NCI-H510A (cell line): ENCODE measurements at regions not wholly inside any gene's neighbourhood (a gene's known extent, or its start where the extent isn't known, plus 50 kb on each side); places are given as distances from the start of the nearest gene placed in this dataset.
"Not testable (repeated sequence)": the region's sequence is repeated elsewhere in the genome, so short reads cannot be mapped to it uniquely, and the experiment has no call there.

Experiments used
- DNase-seq: peaks from one replicate; lab custom pipeline; 2025; lab: John Stamatoyannopoulos, UW

DNA sequence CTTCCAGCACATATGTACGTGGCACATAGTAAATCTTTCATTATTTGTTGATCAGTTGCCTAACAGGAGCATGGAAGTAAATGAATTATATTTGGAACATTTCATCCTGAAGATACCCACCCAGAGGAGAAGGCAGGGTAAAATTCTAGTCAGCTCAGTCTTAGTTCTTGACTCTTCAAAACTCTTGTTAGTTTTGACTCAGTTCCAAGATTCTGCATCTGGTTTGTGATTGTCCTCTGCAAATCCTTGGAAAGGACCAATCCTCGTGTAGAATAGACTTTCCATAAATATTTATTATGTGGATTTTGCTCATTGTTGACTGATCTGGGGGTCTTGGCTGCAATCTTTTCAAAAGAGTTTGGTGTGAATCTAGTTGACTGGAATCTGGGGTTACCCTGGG lies 257.5 kb upstream of the FAT1 start:
- DNase-seq = no peak

DNA sequence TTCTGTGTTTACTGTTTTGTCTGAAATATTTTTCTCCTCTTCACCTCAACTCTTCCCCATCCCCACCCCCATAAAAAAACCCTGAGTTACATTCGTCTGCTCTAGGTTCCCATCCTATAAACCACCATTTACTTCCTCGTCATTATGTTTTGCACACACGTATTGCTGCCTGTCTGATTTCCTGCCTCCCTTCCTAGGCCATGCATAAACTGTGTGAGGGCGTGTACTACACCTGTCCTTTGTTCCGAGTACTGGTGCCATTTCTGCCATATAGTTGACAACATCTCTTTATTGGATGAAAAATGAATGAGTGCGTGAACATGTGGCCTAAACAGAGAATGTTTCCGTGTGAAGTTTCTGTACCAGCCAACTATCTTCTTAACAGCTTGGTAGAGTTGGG lies 258.5 kb upstream of the FAT1 start:
- DNase-seq = no peak

DNA sequence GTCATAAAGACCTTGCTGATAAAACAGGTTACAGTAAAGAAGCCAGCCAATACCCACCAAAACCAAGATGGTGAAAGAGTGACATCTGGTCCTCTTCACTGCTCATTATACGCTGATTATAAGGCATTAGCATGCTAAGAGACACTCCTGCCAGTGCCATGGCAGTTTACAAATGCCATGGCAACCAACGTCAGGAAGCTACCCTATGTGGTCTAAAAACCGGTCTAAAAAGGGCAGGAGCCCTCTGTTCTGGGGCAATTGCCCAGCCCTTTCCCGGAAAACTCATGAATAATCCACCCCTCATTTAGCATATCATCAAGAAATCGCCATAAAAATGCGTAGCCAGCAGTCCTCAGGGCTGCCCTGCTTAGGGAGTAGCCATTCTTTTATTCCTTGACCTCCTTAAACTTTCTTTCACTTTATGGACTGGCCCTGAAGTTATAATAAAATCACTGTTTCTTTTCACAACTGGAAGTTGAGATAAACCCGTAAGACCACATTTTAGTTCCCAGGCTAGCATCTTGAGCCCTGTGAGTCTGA lies 260.5 kb upstream of the FAT1 start:
- no peak for DNase-seq

DNA sequence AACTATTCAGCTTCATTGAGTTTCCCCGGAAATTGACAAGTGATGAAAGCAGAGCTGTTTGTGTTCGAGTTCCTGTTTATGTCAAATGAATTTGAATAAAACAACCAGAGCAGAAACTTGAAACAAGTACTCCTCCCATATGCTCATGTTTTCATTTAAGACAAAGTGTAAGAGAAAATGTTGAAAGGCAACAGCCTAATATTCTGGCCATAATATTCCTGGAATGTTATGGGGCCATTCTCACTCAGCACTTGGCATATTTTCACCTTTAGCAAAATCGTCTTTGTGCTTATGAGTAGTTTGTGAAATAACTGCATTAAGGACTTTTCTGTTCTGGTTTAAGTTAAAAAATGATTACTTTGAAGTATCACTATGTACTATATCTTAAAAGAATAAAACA lies 276.0 kb upstream of the FAT1 start:
- DNase-seq = no peak

DNA sequence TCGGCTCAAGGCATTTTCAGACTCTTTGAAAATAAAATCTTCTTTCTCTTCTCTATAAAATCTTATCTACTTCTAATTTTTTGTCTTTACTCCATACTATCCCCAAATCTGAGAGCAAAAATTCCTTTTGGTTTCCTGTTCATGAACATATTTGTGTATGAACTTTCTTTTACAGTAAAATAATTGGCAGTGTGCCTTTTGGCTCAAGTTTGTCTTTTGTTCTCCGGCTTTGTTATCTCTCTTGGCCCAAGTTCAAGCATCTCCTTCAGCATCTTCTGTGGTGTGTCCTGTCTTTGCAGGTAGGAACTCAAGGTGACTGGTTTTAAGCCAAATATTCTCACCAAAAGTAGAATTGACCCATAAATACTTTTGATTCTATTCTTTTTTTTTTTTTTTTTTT lies 276.6 kb upstream of the FAT1 start:
- no peak for DNase-seq

DNA sequence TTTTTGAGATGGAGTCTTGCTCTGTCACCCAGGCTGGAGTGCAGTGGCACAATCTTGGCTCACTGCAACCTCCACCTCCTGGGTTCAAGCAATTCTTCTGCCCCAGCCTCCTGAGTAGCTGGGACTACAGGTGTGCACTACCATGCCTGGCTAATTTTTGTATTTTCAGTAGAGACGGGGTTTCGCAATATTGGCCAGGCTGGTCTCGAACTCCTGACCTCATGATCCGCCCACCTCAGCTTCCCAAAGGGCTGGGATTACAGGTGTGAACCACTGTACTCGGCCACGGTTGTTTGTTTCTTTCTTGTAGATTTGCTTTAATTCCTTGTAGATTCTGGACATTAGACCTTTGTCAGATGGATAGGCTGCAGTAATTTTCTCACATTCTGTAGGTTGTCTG lies 278.5 kb upstream of the FAT1 start:
- not testable (repeated sequence) for DNase-seq

DNA sequence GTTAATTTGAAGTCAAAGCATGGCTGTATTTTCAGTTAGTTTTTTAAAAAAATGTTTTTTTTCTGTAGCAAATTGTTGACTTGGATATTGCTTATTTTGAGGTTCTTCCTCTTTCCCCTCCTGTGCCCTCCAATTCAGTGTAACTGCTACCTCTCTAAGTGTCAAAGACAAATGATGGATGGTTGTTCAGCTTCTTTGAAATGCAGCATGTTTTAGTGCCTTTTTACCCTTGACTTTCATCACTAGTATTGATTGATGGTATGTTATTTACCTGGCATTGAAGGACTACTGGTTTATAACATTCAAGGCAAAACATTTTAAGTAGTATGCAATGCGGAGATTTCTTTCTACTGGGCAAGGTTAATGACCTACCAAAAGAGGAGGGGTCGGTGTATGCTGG lies 281.0 kb upstream of the FAT1 start:
- DNase-seq = no peak

DNA sequence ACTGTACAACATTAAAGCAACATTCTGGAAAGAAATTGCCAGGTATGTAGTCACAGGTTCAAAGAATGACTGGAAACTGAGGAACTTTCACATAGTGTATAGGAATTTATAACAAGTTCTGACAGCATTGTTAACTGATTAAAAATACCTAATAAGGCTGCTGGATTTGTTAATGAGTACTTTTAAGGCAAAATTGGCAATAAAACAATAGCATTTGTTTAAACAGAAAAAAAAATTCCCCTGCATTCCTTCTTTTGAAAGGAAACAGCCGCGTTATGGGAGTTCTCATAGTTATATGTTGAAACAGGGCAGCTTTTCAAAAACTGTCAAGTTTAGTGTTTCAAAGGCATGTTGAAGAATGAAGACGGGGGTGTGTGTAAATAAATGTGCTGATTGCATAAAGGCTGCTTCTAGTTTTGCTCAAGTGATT lies 282.5 kb upstream of the FAT1 start:
- DNase-seq = no peak

DNA sequence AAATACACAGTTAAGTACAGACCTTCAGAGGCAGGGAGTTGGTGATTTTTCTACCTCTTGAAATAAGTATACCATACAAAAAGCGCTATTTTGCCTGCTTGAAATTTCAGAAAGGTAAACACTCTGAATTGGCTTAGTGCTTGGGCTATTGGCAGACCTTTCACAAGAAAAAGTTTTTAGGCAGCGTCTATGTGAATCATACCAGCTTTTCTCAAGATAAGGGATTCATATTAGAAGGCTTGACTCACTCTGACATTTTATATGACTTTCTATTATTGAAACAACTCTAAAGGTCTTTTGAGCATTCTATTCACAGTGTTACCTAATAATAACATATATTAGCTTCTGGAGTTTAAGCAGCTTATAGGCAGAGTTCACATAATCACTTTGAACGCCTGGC lies 286.4 kb upstream of the FAT1 start:
- DNase-seq = no peak

DNA sequence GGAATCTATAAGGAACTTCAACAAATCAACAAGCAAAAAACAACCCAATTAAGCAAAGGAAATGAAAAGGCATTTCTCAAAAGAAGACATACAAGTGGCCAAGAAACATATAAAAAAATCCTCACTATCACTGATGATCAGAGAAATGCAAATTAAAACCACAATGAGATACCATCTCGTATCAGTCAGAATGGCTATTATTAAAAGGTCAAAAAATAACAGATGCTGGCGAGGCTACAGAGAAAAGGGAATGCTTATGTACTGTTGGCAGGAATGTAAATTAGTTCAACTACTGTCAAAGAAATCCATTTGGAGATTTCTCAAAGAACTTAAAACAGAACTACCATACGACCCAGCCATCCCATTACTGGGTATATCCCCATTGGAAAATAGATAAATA lies 292.4 kb upstream of the FAT1 start:
- DNase-seq = no peak

DNA sequence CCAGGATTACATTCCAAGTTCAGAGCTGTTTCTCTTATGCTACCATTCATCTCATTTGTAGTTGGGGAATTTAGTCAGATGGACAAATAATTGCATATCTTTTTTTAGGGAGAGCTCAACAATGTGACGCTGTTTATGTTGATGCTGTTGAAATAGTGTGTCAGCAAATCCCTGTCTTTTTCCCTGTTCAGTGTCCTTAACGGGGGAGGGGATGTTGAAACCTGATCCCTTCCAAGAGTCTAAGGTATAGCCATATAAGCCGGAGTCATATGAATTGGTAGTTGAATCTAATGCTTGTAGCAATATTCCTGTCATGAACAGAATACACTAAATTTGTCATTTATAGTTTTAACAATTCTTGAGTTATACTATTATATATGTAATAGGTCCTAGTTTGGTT lies 293.5 kb upstream of the FAT1 start:
- DNase-seq = peak; percentile 7

DNA sequence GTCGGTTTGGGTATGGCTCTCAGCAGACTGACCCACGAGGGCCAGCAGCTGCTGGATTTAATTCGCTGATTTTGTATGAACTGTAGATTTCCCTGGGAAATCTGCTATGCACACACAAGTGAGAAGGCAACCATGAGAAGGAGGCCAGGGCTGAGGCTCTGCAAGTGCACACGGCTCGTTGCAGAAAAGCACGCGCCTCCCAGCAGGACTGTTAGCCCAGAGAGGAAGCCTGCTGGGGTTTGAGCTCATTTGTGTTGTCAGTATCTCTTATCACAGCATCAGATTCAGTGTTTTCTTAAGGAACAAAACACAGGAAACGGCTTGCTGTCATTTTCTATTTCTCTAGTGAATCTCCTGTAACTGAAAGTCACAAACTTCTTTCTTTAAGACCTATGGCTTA lies 296.2 kb upstream of the FAT1 start:
- no peak for DNase-seq

DNA sequence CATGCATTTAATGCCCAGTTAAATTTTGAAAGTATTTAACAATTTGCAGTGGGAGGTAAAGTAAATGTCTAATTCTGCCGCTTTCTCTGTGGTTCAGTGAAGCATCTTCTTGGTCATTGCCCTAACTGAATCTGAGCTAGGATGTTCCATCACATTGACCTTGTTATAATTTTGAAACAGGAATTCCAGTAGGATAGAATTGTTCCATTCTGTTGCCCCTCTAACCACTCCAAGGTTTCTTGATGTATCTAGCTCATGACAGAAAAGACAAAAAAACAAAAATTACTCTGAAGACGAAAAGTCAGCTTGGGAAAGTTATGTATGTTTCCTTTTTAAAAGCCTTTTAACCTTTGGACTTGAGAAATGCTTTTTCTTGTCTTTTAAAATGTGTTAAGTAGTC lies 297.0 kb upstream of the FAT1 start:
- no peak for DNase-seq

DNA sequence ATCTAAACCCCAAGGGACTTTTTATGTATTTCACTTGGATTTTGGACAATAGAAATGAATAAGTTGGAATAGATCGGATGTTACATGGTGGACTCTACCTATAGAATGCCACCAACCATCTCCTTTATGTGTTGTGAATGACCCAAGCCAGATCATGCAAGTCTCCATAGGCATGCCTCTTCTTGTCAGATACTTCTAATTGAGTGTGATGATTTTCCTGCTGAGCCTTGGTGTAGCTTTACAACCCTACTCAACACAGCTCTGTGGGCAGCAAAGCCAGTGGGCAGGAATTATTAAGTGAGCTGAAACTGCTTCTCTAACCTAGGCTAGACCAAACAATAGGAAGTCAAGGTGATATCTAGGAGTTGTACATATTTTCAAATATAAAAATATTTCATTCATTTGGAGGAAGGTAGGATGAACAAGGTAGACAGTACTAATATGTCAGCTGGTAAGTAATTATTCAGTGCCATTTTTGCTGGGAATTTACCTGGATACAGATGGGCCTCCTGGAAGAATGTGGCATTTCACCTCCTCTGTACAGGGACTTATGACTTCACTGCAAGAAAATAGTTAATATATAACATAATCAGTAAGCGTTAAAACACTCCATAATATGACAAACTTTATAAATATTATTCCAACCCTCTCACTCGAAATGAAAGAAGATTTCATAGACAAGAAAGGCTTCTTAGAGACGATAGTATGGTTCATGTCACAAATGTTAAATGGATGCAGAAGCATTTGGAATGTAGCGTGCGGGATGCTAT lies 298.0 kb upstream of the FAT1 start:
- no peak for DNase-seq

DNA sequence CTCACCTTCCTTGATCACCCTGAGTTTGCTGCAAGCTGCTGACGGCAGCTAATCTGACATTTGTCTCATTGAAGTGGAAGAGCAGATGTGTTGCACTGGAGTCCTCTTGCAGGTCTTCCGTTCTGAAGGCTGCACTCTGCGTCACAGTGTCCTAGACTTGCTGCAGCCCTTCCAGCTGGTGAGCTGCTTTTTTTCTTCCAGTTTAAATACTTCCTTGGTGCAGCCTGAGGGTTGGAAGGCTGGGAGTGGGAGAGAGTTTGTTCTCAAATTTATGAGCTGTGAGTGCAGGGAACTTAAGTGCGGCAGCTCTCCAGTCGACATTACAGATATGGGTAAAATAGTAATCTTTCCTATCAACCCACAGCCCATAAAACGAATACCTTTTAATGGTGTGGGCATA lies 303.6 kb upstream of the FAT1 start:
- peak; percentile 8 for DNase-seq

DNA sequence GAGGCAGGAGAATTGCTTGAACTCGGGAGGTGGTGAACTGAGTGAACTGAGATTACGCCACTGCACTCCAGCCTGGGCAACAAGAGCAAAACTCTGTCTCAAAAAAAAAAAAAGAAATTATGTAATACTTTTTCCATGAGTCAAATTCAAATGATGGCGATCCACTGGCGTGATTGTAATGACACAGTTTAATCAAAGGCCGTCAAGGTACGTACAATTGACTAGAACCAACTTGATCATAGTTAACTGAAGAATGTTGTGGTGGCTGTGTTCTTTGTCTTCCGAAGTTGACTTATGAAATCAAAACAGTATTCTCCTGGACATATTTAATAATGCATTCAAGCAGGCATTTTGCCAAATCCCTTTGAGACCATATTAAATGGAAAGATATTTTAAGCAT lies 318.6 kb upstream of the FAT1 start:
- no peak for DNase-seq

DNA sequence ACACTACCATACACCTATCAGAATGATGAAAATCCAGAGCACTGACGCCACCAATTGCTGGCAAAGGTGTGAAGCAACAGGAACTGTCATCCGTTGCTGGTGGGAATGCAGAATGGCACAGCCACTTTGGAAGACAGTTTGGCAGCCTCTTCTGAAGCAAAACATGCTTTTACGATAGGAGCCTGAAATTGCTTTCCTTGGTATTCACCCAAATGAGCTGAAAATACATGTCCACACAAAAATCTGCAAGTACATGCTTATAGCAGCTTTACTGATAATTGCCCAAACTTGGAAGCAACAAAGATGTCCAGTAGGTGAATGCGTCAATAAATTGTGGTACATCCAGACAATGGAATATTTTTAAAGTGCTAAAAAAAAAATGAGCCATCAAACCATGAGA lies 322.8 kb upstream of the FAT1 start:
- no peak for DNase-seq

DNA sequence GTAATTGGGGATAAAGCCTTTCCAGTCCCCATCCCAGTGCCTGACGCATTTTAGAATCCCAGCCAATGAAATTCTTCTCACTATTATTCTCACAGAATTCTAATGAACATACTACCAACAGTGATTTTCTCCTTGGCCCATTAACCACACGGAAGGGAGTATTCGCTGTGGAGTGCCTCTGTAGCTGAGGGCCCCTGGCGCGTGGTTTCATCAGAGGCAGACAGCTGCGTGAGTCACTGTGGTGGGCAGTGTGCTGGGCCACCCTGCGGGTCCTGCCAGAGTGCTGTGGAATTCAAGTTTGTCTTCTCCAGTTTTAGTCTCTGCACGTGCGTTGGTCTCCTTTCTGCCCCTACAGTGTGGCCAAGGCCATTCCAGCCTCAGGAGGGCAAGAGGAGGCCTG lies 335.4 kb upstream of the FAT1 start:
- DNase-seq = no peak

DNA sequence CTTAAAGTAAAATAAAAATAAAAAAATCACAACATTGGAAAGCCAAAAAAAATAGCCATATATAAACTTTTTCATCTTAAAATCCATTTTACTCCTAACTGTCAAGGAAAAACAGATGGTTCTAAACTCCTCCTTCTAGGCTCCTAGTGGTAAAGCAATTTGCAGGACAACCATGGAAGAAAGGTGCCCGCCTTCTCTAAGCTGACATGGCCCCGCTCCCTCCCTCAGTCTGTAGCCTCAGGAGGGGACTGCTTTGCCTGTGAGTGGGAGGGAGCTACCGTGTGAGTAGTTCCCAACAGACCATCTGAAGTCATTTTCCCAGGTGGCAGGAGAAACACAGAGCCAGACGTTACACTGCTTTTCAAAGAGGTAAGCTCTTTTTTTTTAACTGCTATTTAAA lies 336.2 kb upstream of the FAT1 start:
- no peak for DNase-seq

DNA sequence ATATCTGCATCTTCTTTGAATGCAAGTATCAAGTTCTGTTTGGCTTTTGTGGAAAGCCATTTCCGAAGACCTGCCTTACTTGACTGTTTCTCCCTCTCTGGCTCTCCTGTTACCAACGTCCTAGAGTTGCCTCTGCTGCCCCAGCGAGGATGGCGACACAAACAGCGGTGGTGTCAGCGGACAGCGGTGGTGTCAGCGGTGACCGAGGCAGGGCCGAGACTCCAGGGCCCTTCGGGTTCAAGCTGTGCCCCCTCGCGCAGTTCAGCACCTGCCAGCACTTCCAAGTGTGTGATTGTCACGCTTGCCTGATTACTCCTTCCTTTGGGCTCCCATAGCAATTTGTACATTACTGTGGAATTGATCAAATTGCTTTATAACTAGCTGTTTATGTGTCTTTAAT lies 336.9 kb upstream of the FAT1 start:
- no peak for DNase-seq

DNA sequence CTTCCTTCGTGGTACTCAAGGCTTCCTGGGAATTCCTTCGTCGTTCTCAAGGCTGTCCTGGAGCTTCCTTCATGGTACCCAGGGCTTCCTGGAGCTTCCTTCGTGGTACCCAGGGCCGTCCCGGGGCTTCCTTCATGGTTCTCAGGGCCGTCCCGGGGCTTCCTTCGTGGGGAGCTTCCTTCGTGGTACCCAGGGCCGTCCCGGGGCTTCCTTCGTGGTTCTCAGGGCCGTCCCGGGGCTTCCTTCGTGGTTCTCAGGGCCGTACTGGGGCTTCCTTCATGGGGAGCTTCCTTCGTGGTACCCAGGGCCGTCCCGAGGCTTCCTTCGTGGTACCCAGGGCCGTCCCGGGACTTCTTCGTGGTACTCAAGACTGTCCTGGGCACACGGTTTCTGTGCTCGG lies 339.6 kb upstream of the FAT1 start:
- no peak for DNase-seq

DNA sequence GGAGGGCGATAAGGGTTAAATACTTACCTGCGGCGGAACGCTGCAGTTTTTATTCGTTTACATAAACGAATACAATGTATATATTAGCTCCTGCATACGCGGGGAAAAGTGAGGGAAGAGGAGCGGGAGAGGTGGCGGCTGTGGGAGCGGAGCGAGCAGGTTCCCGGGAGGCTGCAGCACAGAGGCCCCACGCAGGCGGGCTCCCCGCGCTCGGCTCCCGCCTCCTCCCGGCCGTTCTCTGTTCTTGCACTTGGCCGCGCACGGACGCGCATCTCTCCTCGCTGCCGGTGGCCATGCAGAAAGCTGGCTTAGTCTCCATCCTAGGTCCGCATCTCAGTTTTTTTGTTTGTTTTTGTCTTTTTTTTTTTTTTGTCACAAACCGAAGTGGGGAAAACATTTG lies 340.4 kb upstream of the FAT1 start:
- no peak for DNase-seq

DNA sequence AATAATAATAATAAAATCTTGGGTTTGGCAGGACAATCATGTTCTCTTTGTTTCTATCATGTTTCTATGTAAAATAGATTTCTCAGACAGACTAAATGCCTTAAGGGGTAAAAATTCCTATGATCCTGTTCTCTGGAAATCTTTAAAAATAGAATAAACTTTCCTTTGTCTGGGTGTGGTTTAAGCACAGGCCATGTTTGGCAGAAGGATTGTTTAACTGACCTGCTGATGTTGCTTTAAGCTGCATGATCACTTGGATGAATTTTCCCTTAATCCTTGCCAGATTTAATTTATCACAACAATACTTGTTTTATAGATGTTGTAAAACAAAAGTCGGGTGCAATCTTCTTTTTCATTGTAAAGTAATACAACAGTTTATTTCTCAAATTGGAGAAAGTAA lies 341.7 kb upstream of the FAT1 start:
- DNase-seq = no peak

DNA sequence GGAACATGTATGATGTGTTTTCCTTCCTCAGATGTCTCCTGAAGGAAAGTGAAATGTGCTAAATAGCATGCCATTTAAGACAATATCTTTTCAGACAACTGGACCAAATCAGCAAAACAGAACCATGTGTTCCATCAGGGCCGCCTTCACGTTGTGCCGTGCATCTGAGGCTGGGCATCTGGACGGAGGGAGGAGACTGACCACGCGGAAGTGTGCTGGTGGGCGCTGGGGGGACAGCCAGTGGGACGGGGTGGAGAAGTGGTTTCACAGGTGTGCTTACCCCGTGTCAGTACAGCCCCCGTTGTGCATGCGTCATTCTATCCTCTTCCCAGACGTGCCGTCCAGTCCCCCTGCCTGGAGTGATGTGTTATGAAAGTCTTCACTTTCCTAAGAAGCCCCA lies 342.1 kb upstream of the FAT1 start:
- no peak for DNase-seq
